ENCODE measurements at regions not wholly inside any gene's neighbourhood (a gene's known extent, or its start where the extent isn't known, plus 50 kb on each side); places are given as distances from the start of the nearest gene placed in this dataset.
A peak's percentile ranks its signal among the peaks of the same experiment; 100 is the strongest.

GRCh38 chr10:61280303-61280702, 172.9 kb downstream of the TMEM26 start:
- no peak for TF ChIP-seq CTCF (conservative IDR thresholded peaks at IDR 0.05; ENCODE audit: low read depth, low read length)
- H3K4me3 ChIP-seq (ENCODE audit: low read depth, low read length), result no peak overlapping the region
- peak; percentile 16 for DNase-seq (ENCODE audit: low read depth)

- DNase-seq (ENCODE audit: low read depth), result no peak
- H3K4me3 ChIP-seq (ENCODE audit: low read depth, low read length), result no peak overlapping the region
- no peak for TF ChIP-seq CTCF (conservative IDR thresholded peaks at IDR 0.05; ENCODE audit: low read depth, low read length)
Observed at GRCh38 chr10:61279400-61279799, 173.8 kb downstream of the TMEM26 start.

DNA sequence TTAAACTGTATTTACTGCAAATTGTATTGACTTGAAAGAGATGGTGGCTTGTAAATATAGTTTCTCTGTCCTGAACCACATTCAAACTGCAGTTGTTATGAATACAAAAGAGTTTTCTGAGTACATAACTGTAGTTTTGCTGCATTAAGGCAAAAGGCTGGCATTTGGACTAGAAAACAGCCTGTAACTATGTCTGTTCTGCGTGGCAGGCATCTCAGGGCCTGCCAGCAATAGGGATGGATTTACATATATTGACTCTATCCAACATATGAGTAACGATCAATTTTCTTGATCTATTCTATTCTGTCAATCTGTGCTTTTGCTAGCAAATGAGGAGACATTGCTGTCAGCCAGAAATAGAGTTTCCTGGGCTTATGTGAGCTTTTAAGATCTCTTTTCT, 174.6 kb downstream of the TMEM26 start:
- DNase-seq (ENCODE audit: low read depth), result no peak
- no peak for TF ChIP-seq CTCF (conservative IDR thresholded peaks at IDR 0.05; ENCODE audit: low read depth, low read length)
- no peak overlapping the region for H3K4me3 ChIP-seq (ENCODE audit: low read depth, low read length)

DNA sequence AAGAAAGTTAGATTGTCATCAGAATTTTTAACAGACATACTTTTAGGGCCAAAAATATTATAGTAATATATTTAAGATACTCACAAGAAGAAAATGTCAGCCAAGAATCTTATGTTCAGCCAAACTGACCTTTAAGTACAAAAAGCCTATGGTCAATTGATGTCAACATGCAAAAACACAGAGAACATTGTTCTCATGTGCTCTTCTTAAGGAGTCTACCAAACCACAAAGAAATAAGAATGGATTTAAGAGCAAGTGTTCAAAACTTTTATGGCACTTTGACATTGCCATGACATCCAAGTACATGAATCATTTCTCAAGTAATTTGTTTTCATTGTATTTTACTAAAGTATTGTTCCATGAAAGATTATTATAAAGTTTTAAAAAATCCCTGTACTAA, 180.4 kb downstream of the TMEM26 start:
- no peak for DNase-seq (ENCODE audit: low read depth)
- H3K4me3 ChIP-seq (ENCODE audit: low read depth, low read length), result no peak overlapping the region
- no peak for TF ChIP-seq CTCF (conservative IDR thresholded peaks at IDR 0.05; ENCODE audit: low read depth, low read length)

- DNase-seq (ENCODE audit: low read depth), result peak; percentile 41
- H3K4me3 ChIP-seq (ENCODE audit: low read depth, low read length), result no peak overlapping the region
- TF ChIP-seq CTCF (conservative IDR thresholded peaks at IDR 0.05; ENCODE audit: low read depth, low read length), result peak; percentile 36
Observed at GRCh38 chr10:61271127-61271780, 181.9 kb downstream of the TMEM26 start.

- TF ChIP-seq CTCF (conservative IDR thresholded peaks at IDR 0.05; ENCODE audit: low read depth, low read length), result no peak
- H3K4me3 ChIP-seq (ENCODE audit: low read depth, low read length), result no peak overlapping the region
- no peak for DNase-seq (ENCODE audit: low read depth)
Observed at GRCh38 chr10:61263518-61263917, 189.7 kb downstream of the TMEM26 start.
